Stomach (tissue), 8 donors: ENCODE measurements at regions not wholly inside any gene's neighbourhood (a gene's known extent, or its start where the extent isn't known, plus 50 kb on each side); places are given as distances from the start of the nearest gene placed in this dataset.

Experiments
- DNase-seq, 2 donors: peaks; one replicate each; pipeline versions ENCODE4 v3.0.0 to v3.0.0-alpha.2; 2013 to 2019
- H3K27ac ChIP-seq, 5 donors: fragments of 200-600 bp in 4 of 5; sonication (generic) in 4 of 5; one replicate each; pipeline ENCODE4 v1.5.1; 2013 to 2019; ENCODE audit warnings: mild to moderate bottlenecking in 1 of 5, moderate library complexity in 1 of 5
- H3K27me3 ChIP-seq, 3 donors: fragments of 200-600 bp; sonication (generic); one replicate each; pipeline ENCODE4 v1.5.1; 2017 to 2019; ENCODE audit warnings: mixed run types in 1 of 3
- H3K36me3 ChIP-seq, 4 donors: fragments of 200-600 bp; sonication (generic); 1 replicate in 3 of 4; 2 replicates in 1 of 4; pipeline ENCODE4 v1.5.1; 2016 to 2019
- H3K4me1 ChIP-seq, 4 donors: fragments of 200-600 bp; sonication (generic); one replicate each; pipeline ENCODE4 v1.5.1; 2016 to 2019
- H3K4me3 ChIP-seq, 4 donors: fragments of 200-600 bp; sonication (generic) in 3 of 4; one replicate each; pipeline ENCODE4 v1.5.1; 2016 to 2019; ENCODE audit warnings: mild to moderate bottlenecking in 1 of 4
- H3K9me3 ChIP-seq, 4 donors: fragments of 200-600 bp; sonication (generic); one replicate each; pipeline ENCODE4 v1.5.1; 2016 to 2019
- CTCF ChIP-seq, 7 experiments: fragments of 450-650 bp in 4 of 7; fragments of 200-600 bp in 3 of 7; sonication (generic) in 3 of 7; IDR thresholded peaks; one replicate each; pipeline ENCODE4 v1.5.1; 2016 to 2019; ENCODE audit warnings: antibody characterized with exemption in 7 of 7, control low read depth in 2 of 7, mild to moderate bottlenecking in 1 of 7
- EP300 ChIP-seq: sonication (generic); formaldehyde crosslinking; IDR thresholded peaks from one replicate; pipeline ENCODE4 v1.6.1; 2017; ENCODE audit warnings: antibody characterized with exemption
- POLR2A ChIP-seq, 4 donors: fragments of 450-650 bp; IDR thresholded peaks; one replicate each; pipeline ENCODE4 v1.6.1; 2016; ENCODE audit warnings: antibody characterized with exemption in 4 of 4, control low read depth in 2 of 4, mild to moderate bottlenecking in 1 of 4, moderate library complexity in 1 of 4
- POLR2AphosphoS5 ChIP-seq, 3 donors: sonication (generic); formaldehyde crosslinking; IDR thresholded peaks; one replicate each; pipeline ENCODE4 v1.6.1; 2016; ENCODE audit warnings: antibody characterized with exemption in 3 of 3
- WGBS, 5 donors: extraction: QIAGEN DNeasy Blood & Tissue Kit in 3 of 5; methylation state at CpG; one replicate each; pipeline versions ENCODE4 v1.1.5 to v1.1.7; 2013 to 2018; 5-methylcytosine and 5-hydroxymethylcytosine counted together
- intact Hi-C: fragments of 100-400 bp; cut with DNase I; formaldehyde crosslinking; loops from one replicate; pipeline ENCODE4 v1.15.1; 2023; ENCODE audit warnings: low total_unique reads
- donor health status: healthy with polysubstance abuse.
- donor health status: Bipolar disorder and iron deficiency.
- donor health status: healthy.

GRCh38 chr7:132635127-132635526 is 58.9 kb upstream of the PLXNA4 start:
- Histone ChIP-seq H3K27ac (no peak overlapping the region), H3K27me3 (no peaks in the 10 kb centered on the region), H3K36me3 (no peaks in the 10 kb centered on the region), H3K9me3 (no peaks in the 10 kb centered on the region), H3K4me1 (no peaks in the 10 kb centered on the region), H3K4me3 (no peak overlapping the region)
- no peak for DNase-seq
- intact Hi-C loops, result no loop called here
- TF ChIP-seq POLR2AphosphoS5 (IDR thresholded peaks at IDR 0.05) (no peak), EP300 (no peak), POLR2A (IDR thresholded peaks at IDR 0.05) (no peak), CTCF (IDR thresholded peaks at IDR 0.05) (no peak)
- WGBS, 5 donors, result 80 to 88% (median 82%) methylated on average over 4 of the region's 4 CpGs

GRCh38 chr7:132630834-132631233 is 54.6 kb upstream of the PLXNA4 start:
- no peak overlapping the region for H3K4me3 ChIP-seq
- H3K27ac ChIP-seq, result no peak overlapping the region
- H3K36me3 ChIP-seq, result no peaks in the 10 kb centered on the region
- H3K9me3 ChIP-seq, result no peaks in the 10 kb centered on the region
- 78 to 93% (median 90%) methylated on average over 2 of the region's 2 CpGs for WGBS, 5 donors
- intact Hi-C loops, result no loop called here
- DNase-seq, result no peak
- TF ChIP-seq EP300 (no peak), CTCF (IDR thresholded peaks at IDR 0.05) (no peak), POLR2AphosphoS5 (IDR thresholded peaks at IDR 0.05) (no peak), POLR2A (IDR thresholded peaks at IDR 0.05) (no peak)
- H3K27me3 ChIP-seq, result no peaks in the 10 kb centered on the region
- no peaks in the 10 kb centered on the region for H3K4me1 ChIP-seq
